ENCODE measurements at regions not wholly inside any gene's neighbourhood (a gene's known extent, or its start where the extent isn't known, plus 50 kb on each side); places are given as distances from the start of the nearest gene placed in this dataset.
"Not testable (repeated sequence)": the region's sequence is repeated elsewhere in the genome, so short reads cannot be mapped to it uniquely, and the experiment has no call there.

GRCh38 chr10:25076506-25077177, 60.2 kb downstream of the THNSL1 start:
- no peak for DNase-seq (ENCODE audit: low read depth, low spot score)
- no peak overlapping the region for H3K27ac ChIP-seq

- H3K27ac ChIP-seq = no peak overlapping the region
- DNase-seq (ENCODE audit: low read depth, low spot score) = no peak
These were observed 62.4 kb downstream of the THNSL1 start for GRCh38 chr10:25078658-25079431.

DNA sequence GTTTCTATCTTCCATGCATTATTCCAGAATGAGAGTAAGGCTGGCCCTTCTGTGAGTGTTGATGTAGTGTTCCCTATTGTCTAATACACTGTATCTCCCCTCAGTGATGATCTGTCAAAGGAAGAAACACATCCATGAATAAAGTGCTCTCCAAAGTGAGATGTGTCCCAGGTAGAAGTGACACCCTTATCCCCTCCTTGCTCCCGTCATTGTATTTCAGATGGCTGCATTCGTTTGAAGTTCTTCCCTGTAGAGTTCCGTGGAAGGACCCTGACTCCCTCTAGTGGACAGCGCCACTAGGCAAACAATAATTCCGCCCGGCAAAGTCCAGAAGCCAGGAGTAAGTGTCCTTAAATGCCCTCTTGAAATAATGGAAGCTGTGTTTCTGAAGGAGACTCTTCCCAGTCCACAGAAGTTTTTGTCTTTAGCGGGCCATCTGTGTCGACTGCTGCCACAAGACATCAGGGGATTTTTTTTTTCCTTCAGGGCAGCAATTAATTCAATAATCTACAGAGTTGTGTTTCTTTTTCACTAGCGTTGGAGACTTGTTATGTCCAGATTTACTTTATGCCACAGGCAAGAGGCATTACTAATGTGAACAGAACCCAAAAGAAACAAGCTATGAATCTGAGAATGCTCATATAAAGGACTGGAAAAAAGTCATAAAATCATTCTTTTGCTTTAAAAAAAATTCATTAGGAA, 64.6 kb downstream of the THNSL1 start:
- H3K27ac ChIP-seq = no peak overlapping the region
- peak; percentile 26 for DNase-seq (ENCODE audit: low read depth, low spot score)

- H3K27ac ChIP-seq = no peak overlapping the region
- no peak for DNase-seq (ENCODE audit: low read depth, low spot score)
These were observed 66.1 kb downstream of the THNSL1 start for GRCh38 chr10:25082276-25083204.

- DNase-seq (ENCODE audit: low read depth, low spot score) = no peak
- H3K27ac ChIP-seq = no peak overlapping the region
These were observed 67.2 kb downstream of the THNSL1 start for GRCh38 chr10:25083546-25084111.

DNA sequence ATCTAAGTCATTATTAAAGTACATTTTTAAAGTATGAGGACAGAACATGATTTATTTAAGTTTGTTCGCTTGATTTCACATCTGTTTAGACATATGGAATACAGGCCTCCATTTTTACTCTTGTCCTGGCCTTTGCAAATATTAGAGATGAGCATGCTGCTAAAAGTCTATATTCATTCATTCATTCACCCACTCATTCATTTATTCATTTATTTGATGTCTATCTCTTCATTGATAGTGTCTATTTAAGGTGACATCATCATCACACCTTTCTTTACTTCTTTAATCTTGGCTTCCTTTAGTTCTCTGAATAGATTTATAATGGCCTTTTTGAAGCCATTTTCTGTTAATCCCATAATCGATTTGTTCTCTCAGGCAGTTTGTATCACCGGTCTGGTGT, 68.0 kb downstream of the THNSL1 start:
- no peak overlapping the region for H3K27ac ChIP-seq
- no peak for DNase-seq (ENCODE audit: low read depth, low spot score)

DNA sequence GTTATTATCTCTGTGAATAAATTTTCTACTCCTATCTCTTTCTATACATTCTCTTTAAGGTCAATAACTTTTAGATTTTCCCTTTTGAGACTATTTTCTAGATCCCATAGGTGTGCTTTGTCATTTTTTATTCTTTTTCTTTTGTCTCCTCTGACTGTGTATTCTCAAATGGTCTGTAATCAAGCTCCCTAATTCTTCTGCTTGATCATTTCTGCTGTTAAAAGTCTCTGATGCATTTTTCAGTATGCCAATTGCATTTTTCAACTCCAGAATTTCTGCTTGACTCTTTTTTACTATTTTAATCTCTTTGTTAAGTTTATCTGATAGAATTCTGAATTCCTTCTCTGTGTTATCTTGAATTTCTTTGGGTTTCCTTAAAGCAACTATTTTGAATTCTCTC, 78.2 kb downstream of the THNSL1 start:
- no peak for DNase-seq (ENCODE audit: low read depth, low spot score)
- H3K27ac ChIP-seq = no peak overlapping the region

DNA sequence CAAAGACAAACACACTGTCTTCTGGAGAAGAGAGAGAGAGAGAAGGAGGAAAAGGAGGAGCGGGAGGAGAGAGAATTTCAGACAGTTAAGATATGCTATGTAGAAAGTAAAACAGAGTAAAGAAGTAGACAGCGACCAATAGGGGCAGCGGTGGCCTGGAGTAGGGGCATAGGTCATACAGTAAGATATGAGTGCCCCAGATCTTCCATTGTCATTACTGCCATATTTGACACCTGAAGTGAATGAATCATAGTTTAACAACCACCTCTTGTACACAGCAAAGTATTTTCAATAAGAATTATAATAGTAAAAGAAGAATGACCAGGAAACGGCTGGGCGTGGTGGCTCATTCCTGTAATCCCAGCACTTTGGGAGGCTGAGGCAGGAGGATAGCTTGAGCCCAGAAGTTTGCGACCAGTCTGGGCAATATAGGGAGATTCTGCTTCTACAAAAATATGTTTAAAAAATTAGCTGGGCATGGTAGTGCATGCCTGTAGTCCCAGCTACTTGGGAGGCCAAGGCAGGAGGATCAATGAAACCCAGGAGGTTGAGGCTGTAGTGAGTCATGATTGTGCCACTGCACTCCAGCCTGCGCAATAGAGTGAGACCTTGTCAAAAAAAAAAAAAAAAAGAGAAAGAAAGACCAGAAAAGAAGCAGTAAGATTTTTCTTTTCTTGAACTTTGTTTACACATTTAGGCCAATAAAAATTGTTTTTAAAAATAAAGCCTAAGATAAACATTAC, 77.0 kb upstream of the GPR158 start:
- H3K27ac ChIP-seq = no peak overlapping the region
- DNase-seq (ENCODE audit: low read depth, low spot score) = no peak

GRCh38 chr10:25100141-25100540, 74.7 kb upstream of the GPR158 start:
- DNase-seq (ENCODE audit: low read depth, low spot score) = no peak
- H3K27ac ChIP-seq = no peak overlapping the region

- DNase-seq (ENCODE audit: low read depth, low spot score) = no peak
- H3K27ac ChIP-seq = no peak overlapping the region
These were observed 73.2 kb upstream of the GPR158 start for GRCh38 chr10:25101461-25102146.

DNA sequence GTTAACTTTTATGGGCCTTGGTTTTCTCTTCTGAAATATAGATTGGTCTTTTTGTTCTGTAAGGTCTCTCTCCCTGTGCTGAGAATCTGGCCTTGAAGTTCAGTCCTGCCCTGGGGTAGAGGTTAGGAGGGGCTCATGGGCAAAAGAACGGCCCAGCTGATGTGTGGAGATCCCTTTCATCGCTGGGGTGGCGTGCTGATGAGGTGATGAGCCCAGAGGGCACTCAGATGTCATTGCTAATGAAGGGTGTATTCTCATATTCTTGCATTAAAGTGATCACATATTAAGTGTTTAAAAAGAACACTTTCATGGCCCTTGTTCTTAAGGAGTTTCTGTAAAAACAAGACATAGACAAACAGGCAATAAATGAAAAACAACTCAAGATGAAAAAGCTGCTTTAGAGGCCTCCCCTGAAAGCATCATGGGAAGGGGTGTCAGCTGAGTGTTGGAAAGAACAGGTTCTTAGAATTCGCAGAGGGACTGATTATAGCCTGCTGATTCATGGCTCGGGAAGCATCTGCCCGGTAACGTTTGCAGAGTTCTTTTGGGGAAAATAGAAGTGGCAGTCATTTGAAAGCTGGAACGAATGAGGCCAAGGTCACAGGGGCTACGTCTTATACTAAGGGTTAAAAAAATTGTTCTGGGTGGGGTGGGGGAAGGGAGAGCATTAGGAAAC, 72.5 kb upstream of the GPR158 start:
- DNase-seq (ENCODE audit: low read depth, low spot score) = no peak
- H3K27ac ChIP-seq = no peak overlapping the region

DNA sequence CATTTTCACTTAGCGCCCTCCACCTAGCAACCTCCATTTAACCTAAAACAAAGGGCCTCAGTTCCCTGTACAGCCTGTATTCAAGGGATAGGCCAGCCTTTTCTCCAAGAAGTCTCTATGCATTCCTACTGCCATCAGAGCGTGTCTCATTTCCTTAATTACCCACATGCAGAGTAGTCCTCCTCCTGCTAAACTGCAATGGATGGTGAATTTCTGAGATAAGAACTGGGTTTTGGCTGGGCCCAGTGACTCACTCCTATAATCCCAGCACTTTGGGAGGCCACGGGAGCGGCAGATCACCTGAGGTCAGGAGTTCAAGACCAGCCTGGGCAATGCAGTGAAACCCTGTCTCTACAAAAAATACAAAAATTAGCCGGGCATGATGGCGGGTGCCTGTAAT, 71.1 kb upstream of the GPR158 start:
- DNase-seq (ENCODE audit: low read depth, low spot score) = no peak
- H3K27ac ChIP-seq = no peak overlapping the region

DNA sequence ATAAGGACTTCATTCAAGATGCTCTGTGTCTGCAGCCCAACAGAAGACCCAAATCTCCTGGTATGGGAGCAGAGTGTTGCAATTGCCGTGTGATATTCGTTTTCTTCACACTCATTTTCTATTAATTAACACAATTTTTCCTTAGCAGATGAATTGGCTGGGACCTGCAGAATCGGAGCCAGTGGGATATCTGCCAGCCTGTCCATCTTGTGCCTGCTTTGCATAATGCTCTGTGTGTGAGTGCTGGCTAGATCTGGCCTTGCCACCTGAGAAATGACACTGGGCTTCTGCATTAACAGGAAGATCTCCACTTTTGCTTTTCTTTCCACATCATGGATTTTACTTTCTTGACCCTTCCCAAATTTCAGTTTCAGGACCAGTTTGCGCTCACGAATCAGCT, 70.4 kb upstream of the GPR158 start:
- no peak overlapping the region for H3K27ac ChIP-seq
- no peak for DNase-seq (ENCODE audit: low read depth, low spot score)

DNA sequence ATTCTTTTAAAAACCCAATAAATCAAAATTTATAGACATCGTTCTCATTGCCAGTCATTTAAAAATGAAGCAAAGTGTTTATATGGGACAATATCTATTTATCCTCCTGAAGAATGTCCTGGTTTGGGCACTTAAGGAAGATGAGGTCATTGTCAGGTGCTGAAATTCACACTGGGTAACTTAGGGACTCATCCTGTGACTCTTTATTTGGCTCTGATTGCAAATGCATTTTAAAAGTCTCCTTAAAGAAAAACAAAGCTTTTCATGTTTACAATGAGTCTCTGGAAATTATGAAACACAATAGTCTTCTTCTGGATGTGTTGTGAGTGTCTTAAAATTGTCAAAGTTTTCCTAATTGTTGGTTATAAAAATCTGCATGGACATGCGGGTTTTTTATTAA, 69.5 kb upstream of the GPR158 start:
- H3K27ac ChIP-seq = no peak overlapping the region
- no peak for DNase-seq (ENCODE audit: low read depth, low spot score)

DNA sequence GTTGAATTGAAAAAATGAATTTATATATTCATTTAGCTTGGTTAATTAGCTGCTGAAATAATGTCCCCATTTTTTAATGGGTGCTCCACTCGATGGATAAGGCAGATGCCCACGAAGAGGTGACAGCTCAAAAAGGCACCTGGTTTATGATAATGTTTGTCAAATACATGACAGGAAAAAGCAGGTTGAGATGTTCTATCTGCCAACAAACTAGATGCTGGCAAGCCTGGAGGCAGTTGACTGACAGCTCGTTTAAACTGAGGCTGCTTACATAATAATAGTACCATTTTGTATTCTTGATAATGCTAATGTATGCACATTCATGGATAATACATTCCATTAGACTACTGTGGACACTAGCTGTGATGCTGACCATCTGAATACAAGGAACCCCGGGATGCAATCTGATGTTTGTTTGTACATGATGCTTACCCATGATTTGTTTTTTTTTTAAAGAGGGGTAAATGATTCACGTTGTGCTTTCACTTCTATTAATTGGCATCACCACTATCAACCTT, 69.0 kb upstream of the GPR158 start:
- H3K27ac ChIP-seq = no peak overlapping the region
- no peak for DNase-seq (ENCODE audit: low read depth, low spot score)

GRCh38 chr10:25107756-25108155, 67.0 kb upstream of the GPR158 start:
- no peak overlapping the region for H3K27ac ChIP-seq
- no peak for DNase-seq (ENCODE audit: low read depth, low spot score)

DNA sequence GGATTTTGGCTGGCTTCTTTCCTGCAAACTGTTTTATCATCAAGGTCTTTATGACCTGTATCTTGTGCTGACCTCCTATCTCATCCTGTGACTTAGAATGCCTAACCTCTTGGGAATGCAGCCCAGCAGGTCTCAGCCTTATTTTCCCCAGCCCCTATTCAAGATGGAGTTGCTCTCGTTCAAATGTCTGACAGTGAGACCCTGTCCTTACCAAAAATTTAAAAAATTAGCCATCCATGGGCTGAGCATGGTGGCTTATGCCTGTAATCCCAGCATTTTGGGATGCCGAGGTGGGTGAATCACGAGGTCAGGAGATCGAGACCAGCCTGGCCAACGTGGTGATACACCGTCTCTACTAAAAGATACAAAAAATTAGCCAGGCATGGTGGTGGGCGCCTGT, 64.9 kb upstream of the GPR158 start:
- not testable (repeated sequence) for H3K27ac ChIP-seq; DNase-seq (ENCODE audit: low read depth, low spot score)

DNA sequence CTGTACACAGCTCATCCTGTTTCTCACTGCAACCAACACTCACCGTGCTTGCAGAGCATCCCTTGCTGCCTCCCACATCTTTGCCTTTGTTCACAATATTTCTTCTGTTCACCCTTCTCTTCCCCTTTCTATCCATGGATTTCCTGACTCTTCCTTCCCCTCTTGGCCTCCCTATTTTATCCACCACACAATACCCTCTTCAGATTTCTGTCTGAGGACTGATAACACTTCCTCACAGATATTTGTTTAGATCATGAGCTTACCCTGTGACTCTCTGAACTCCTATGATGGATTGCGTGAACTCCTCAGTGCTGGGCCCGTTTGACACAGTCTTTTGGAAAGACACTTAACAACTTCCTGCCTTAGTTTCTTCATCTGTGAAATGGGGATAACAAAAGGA, 62.8 kb upstream of the GPR158 start:
- H3K27ac ChIP-seq = no peak overlapping the region
- no peak for DNase-seq (ENCODE audit: low read depth, low spot score)

Data from epithelial cell of prostate (primary cell).